Right atrium auricular region (tissue), 2 donors: ENCODE measurements at regions not wholly inside any gene's neighbourhood (a gene's known extent, or its start where the extent isn't known, plus 50 kb on each side); places are given as distances from the start of the nearest gene placed in this dataset.

Experiments used
- DNase-seq: peaks from one replicate; pipeline ENCODE4 v3.0.0-alpha.2; 2019; ENCODE audit warnings: low spot score
- H3K27ac ChIP-seq, 2 donors: fragments of 200-600 bp; sonication (generic); 1 replicate in 1 of 2; 2 replicates in 1 of 2; pipeline ENCODE4 v1.5.1; 2016 to 2019
- H3K27me3 ChIP-seq, 2 donors: fragments of 200-600 bp; sonication (generic); one replicate each; pipeline versions ENCODE4 v1.5.1 to v1.6.0; 2017 to 2019
- H3K36me3 ChIP-seq: fragments of 200-600 bp; sonication (generic); one replicate; pipeline ENCODE4 v1.5.1; 2016
- H3K4me1 ChIP-seq, 2 donors: fragments of 200-600 bp; sonication (generic); one replicate each; pipeline versions ENCODE4 v1.5.1 to v1.6.0; 2017 to 2019
- H3K4me3 ChIP-seq, 2 donors: fragments of 200-600 bp; sonication (generic); 1 replicate in 1 of 2; 2 replicates in 1 of 2; pipeline ENCODE4 v1.5.1; 2017 to 2019; ENCODE audit warnings: mild to moderate bottlenecking in 1 of 2, moderate library complexity in 1 of 2
- H3K9me3 ChIP-seq, 2 donors: fragments of 200-600 bp; sonication (generic); one replicate each; pipeline ENCODE4 v1.5.1; 2019
- TF ChIP-seq, protein P1 (sequence below), 2 donors: fragments of 200-600 bp; sonication (generic); IDR thresholded peaks; one replicate each; pipeline ENCODE4 v1.5.1; 2019; ENCODE audit warnings: antibody characterized with exemption in 2 of 2

GRCh38 chr11:15911377-15912044, 444.8 kb downstream of the SOX6 start:
- TF ChIP-seq, protein P1, sequence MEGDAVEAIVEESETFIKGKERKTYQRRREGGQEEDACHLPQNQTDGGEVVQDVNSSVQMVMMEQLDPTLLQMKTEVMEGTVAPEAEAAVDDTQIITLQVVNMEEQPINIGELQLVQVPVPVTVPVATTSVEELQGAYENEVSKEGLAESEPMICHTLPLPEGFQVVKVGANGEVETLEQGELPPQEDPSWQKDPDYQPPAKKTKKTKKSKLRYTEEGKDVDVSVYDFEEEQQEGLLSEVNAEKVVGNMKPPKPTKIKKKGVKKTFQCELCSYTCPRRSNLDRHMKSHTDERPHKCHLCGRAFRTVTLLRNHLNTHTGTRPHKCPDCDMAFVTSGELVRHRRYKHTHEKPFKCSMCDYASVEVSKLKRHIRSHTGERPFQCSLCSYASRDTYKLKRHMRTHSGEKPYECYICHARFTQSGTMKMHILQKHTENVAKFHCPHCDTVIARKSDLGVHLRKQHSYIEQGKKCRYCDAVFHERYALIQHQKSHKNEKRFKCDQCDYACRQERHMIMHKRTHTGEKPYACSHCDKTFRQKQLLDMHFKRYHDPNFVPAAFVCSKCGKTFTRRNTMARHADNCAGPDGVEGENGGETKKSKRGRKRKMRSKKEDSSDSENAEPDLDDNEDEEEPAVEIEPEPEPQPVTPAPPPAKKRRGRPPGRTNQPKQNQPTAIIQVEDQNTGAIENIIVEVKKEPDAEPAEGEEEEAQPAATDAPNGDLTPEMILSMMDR (IDR thresholded peaks at IDR 0.05) = no peak
- no peaks in the 10 kb centered on the region for H3K9me3 ChIP-seq
- DNase-seq = peak; percentile 76
- H3K4me1 ChIP-seq = peaks cover 0 to 29% of the 10 kb centered on the region in 2 donors
- no peaks in the 10 kb centered on the region for H3K27me3 ChIP-seq
- H3K4me3 ChIP-seq = no peak overlapping the region
- no peaks in the 10 kb centered on the region for H3K36me3 ChIP-seq
- H3K27ac ChIP-seq = peak overlapping the region in 1 of 2 donors; percentile 74

DNA sequence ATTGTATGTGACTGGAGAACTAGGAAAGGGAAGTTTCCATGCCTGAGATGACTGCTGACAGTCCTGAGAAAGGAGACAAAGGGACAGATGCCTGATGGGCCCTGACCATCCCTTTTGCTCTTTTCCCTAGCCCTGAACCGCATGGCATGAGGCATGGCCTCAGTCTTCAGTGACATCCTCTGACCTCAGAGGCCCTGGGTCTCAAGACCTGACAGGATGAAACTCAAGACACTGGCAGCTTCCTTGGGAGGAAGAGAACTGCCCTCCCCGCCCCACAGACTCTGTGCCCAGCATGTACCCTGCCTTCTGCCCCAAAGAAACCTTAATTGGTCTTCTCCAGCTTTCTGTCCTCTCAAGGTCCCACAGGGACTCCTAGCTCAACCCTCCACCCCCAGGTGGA, 444.1 kb downstream of the SOX6 start:
- H3K9me3 ChIP-seq = no peaks in the 10 kb centered on the region
- H3K27me3 ChIP-seq = no peaks in the 10 kb centered on the region
- H3K4me1 ChIP-seq = peaks cover 0 to 29% of the 10 kb centered on the region in 2 donors
- no peak overlapping the region for H3K4me3 ChIP-seq
- H3K36me3 ChIP-seq = no peaks in the 10 kb centered on the region
- no peak for DNase-seq
- TF ChIP-seq, protein P1 (IDR thresholded peaks at IDR 0.05) = no peak
- H3K27ac ChIP-seq = peak overlapping the region; percentile 41 to 74

DNA sequence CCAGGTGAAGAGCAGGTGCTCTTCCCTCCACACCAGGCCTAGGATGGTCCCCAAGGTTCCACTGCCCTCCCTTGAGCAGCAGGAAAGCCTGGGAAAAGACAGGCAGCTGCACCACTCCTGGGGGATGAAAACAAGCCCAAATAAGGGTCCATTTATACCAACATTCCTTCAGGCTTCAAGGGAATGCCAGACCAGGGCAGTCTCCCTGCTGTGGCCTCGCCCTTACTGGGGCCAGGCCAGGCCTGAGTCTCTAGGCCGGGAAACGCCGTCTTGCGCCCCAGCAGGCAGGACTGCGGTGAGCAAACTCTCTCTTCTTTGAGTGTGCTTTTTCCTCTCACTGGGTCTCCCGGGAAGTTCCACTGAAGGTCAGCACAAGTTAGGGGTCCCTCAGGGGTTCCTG, 443.5 kb downstream of the SOX6 start:
- H3K4me3 ChIP-seq = no peak overlapping the region
- peak overlapping the region; percentile 41 to 74 for H3K27ac ChIP-seq
- TF ChIP-seq, protein P1 (IDR thresholded peaks at IDR 0.05) = no peak
- no peaks in the 10 kb centered on the region for H3K36me3 ChIP-seq
- no peaks in the 10 kb centered on the region for H3K27me3 ChIP-seq
- H3K4me1 ChIP-seq = peaks cover 0 to 29% of the 10 kb centered on the region in 2 donors
- no peaks in the 10 kb centered on the region for H3K9me3 ChIP-seq
- DNase-seq = no peak

- H3K27ac ChIP-seq = peak overlapping the region; percentile 41 to 74
- TF ChIP-seq, protein P1 (IDR thresholded peaks at IDR 0.05) = peak in 1 of 2 donors; percentile 11
Measured at GRCh38 chr11:15913261-15913660, 443.1 kb downstream of the SOX6 start.

More at GRCh38 chr11:15913261-15913660, 443.1 kb downstream of the SOX6 start:
- Histone ChIP-seq H3K4me1 (peaks cover 0 to 29% of the 10 kb centered on the region in 2 donors), H3K36me3 (no peaks in the 10 kb centered on the region), H3K4me3 (no peak overlapping the region), H3K27me3 (no peaks in the 10 kb centered on the region), H3K9me3 (no peaks in the 10 kb centered on the region)
- no peak for DNase-seq
